ENCODE measurements at regions not wholly inside any gene's neighbourhood (a gene's known extent, or its start where the extent isn't known, plus 50 kb on each side); places are given as distances from the start of the nearest gene placed in this dataset.

GRCh38 chr10:2729197-2729596, 338.2 kb upstream of the PFKP start:
- TF ChIP-seq YY1 (IDR thresholded peaks at IDR 0.05; ENCODE audit: insufficient read depth, insufficient read length), result no peak
- no peak for TF ChIP-seq ZNF274 (IDR thresholded peaks at IDR 0.05; ENCODE audit: low read depth, low read length)
- no peak for TF ChIP-seq SUZ12 (IDR thresholded peaks at IDR 0.05; ENCODE audit: extremely low read depth, insufficient read depth, insufficient read length)

All from NT2/D1 (cell line).